Lower leg skin (tissue), 3 donors: ENCODE measurements at regions not wholly inside any gene's neighbourhood (a gene's known extent, or its start where the extent isn't known, plus 50 kb on each side); places are given as distances from the start of the nearest gene placed in this dataset.

Experiments used
- CTCF ChIP-seq, 3 donors: fragments of 450-650 bp; IDR thresholded peaks; one replicate each; pipeline ENCODE4 v1.5.1; 2016; ENCODE audit warnings: antibody characterized with exemption in 3 of 3, mild to moderate bottlenecking in 3 of 3, moderate library complexity in 2 of 3
- POLR2A ChIP-seq, 2 donors: fragments of 450-650 bp; IDR thresholded peaks; one replicate each; pipeline ENCODE4 v1.6.1; 2016 to 2017; ENCODE audit warnings: antibody characterized with exemption in 2 of 2, mild to moderate bottlenecking in 1 of 2, moderate library complexity in 1 of 2

GRCh38 chr11:116053548-116053919 lies 549.3 kb upstream of the CADM1 start:
- TF ChIP-seq CTCF (IDR thresholded peaks at IDR 0.05) = no peak
- TF ChIP-seq POLR2A (IDR thresholded peaks at IDR 0.05) = no peak
